HL-60 (cell line): ENCODE measurements at regions not wholly inside any gene's neighbourhood (a gene's known extent, or its start where the extent isn't known, plus 50 kb on each side); places are given as distances from the start of the nearest gene placed in this dataset.

Experiments used
- DNase-seq, 2 experiments: peaks; one replicate each; pipeline ENCODE4 v3.0.0-alpha.2; 2010 to 2020; ENCODE audit warnings: low read depth in 1 of 2, low spot score in 1 of 2
- H3K27ac ChIP-seq: fragments of 250-450 bp; sonication (Bioruptor Pico); replicated peaks from 2 replicates; pipeline ENCODE4 v1.5.1; 2020; ENCODE audit warnings: mild to moderate bottlenecking, moderate library complexity
- H3K27me3 ChIP-seq: fragments of 250-450 bp; sonication (Bioruptor Pico); 2 replicates; pipeline ENCODE4 v1.5.1; 2021; ENCODE audit warnings: mild to moderate bottlenecking, moderate library complexity; ENCODE audit not compliant: insufficient read depth, poor library complexity, severe bottlenecking
- H3K4me3 ChIP-seq: replicated peaks from 2 replicates; pipeline ENCODE4 v1.5.1; 2011; ENCODE audit warnings: mild to moderate bottlenecking, control low read depth, low read length; ENCODE audit not compliant: insufficient read depth
- GABPA ChIP-seq: IDR thresholded peaks from 2 replicates; pipeline ENCODE4 v1.6.1; 2012; ENCODE audit warnings: low read depth
- POLR2AphosphoS5 ChIP-seq: IDR thresholded peaks from 2 replicates; pipeline ENCODE4 v1.6.1; 2012; ENCODE audit warnings: low read depth
- REST ChIP-seq: IDR thresholded peaks from 2 replicates; pipeline ENCODE4 v1.6.1; 2012; ENCODE audit warnings: low read depth; ENCODE audit not compliant: insufficient replicate concordance
- SPI1 ChIP-seq: IDR thresholded peaks from 2 replicates; pipeline ENCODE4 v1.6.1; 2012; ENCODE audit warnings: low read depth, mild to moderate bottlenecking, borderline replicate concordance
- TF ChIP-seq, protein P1 (sequence below): IDR thresholded peaks from one replicate; pipeline ENCODE4 v1.5.1; 2011; ENCODE audit warnings: low read length, control low read depth, inconsistent platforms; ENCODE audit not compliant: insufficient read depth

- Histone ChIP-seq H3K4me3 (no peak overlapping the region), H3K27me3 (no peaks in the 10 kb centered on the region), H3K27ac (no peak overlapping the region)
- DNase-seq: no peak
- TF ChIP-seq POLR2AphosphoS5 (no peak), REST (no peak), GABPA (no peak), SPI1 (no peak)
- TF ChIP-seq, protein P1, sequence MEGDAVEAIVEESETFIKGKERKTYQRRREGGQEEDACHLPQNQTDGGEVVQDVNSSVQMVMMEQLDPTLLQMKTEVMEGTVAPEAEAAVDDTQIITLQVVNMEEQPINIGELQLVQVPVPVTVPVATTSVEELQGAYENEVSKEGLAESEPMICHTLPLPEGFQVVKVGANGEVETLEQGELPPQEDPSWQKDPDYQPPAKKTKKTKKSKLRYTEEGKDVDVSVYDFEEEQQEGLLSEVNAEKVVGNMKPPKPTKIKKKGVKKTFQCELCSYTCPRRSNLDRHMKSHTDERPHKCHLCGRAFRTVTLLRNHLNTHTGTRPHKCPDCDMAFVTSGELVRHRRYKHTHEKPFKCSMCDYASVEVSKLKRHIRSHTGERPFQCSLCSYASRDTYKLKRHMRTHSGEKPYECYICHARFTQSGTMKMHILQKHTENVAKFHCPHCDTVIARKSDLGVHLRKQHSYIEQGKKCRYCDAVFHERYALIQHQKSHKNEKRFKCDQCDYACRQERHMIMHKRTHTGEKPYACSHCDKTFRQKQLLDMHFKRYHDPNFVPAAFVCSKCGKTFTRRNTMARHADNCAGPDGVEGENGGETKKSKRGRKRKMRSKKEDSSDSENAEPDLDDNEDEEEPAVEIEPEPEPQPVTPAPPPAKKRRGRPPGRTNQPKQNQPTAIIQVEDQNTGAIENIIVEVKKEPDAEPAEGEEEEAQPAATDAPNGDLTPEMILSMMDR: no peak
These were observed 101.9 kb upstream of the S1PR3 start for GRCh38 chr9:88889386-88889785.

DNA sequence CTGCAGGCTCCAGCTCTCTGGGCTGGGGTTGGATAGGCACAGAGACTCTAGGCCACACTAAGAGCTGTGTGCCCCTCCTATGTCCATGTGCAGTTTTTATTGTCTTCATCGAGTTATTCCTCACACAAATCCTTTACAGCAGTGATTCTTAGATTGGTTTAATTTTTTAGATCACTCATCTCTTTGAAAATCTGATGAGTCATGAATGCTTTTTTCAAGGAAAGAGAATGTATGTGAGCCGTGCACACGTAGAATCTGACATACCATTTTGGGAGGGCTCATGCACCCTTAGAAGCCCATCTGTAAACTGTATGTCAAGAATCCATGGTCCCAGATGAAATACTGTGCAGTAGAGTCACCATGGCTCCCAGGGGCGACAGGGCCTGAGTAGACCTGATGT, 100.7 kb upstream of the S1PR3 start:
- no peaks in the 10 kb centered on the region for H3K27me3 ChIP-seq
- no peak for DNase-seq
- H3K27ac ChIP-seq: no peak overlapping the region
- TF ChIP-seq, protein P1: no peak
- TF ChIP-seq GABPA (no peak), POLR2AphosphoS5 (no peak), REST (no peak), SPI1 (no peak)
- no peak overlapping the region for H3K4me3 ChIP-seq

DNA sequence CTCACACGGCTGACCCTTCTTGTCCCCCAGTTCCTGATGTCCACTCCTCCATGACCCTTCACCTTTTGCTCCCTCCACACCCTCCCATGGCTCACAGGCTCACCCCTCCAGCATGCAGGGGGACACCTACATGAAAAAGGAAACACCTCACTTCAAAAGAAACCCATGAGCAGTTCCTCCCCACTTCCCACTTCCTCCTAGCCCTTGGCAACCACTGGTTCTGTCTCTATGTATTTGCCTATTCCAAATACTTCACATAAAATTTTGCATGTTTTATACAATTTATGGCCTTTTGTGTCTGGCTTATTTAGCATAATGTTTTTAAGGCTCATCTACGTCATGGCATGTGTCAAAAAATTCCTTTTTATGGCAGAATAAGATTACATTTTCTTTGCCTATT, 100.2 kb upstream of the S1PR3 start:
- no peak overlapping the region for H3K4me3 ChIP-seq
- peak in 1 of 2 experiments; percentile 37 for DNase-seq
- TF ChIP-seq SPI1: peak; percentile 92
- TF ChIP-seq, protein P1: no peak

DNA sequence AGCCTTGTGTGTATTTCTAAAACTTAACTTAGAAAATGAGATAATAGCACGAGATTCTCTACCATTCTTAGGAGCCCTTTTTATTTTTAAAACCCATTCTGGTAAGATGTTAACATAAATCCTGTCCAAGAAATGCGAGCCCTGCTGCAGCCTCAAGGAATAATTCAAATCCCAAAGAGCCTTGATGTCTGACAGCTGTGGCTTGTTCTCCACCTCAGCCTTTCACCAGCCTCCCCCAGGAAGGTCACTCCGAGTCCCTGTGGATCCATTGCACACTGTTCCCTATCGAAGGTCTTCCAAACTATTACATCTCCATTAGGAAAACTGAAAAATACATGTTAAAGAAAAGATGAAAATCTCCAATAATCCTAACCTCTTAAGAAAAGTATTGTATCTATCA, 98.5 kb upstream of the S1PR3 start:
- no peak overlapping the region for H3K27ac ChIP-seq
- DNase-seq: no peak
- H3K27me3 ChIP-seq: no peaks in the 10 kb centered on the region
- TF ChIP-seq REST (no peak), SPI1 (no peak), POLR2AphosphoS5 (no peak), GABPA (no peak)
- no peak overlapping the region for H3K4me3 ChIP-seq

More for the DNA sequence above, 100.2 kb upstream of the S1PR3 start:
- no peak overlapping the region for H3K27ac ChIP-seq
- no peaks in the 10 kb centered on the region for H3K27me3 ChIP-seq
